GM21367 (cell line): ENCODE measurements at regions not wholly inside any gene's neighbourhood (a gene's known extent, or its start where the extent isn't known, plus 50 kb on each side); places are given as distances from the start of the nearest gene placed in this dataset.

ENCODE experiments used
- ATAC-seq: cut with Tn5 transposase; IDR thresholded peaks from one replicate; pipeline ENCODE4 v1.9.1; 2021; ENCODE audit not compliant: unreplicated experiment

DNA sequence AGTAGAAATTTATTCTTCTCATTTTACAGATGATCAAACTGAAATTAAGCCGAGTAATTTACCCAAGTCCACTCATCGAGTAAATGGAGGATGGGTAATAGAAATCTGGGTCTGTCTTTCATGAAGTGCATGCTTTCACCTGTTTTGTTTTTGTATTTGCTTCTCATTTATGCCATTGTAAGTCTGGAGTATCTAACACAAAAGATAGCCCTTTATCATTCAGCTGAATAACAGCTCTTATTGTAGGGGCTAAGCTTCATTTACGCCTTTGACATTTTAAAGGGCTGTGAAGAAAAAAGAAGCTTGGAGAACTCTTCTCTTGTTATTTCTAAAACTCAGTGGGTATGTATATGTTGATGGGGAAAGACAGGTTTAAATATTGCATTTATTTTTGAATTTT lies 1196.2 kb upstream of the TENM4 start:
- ATAC-seq: no peak

DNA sequence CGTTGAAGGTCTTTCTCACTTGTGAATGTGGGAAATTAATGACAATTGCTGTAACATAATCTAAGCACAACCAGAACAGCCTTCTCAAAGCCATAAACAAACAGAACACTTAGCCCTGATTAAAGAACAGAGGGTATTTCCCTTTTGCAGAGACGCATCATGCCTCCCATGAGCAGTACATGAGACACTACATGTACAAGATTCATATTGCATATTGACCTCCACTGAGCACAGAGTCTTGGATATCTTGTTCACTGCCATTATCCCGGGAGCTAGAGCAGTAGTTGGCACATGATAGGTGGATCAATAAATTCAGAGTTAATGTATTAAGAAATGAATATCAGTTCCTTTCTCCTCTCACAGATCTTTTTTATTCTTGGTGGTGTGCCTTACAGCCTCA lies 1194.3 kb upstream of the TENM4 start:
- ATAC-seq: no peak

DNA sequence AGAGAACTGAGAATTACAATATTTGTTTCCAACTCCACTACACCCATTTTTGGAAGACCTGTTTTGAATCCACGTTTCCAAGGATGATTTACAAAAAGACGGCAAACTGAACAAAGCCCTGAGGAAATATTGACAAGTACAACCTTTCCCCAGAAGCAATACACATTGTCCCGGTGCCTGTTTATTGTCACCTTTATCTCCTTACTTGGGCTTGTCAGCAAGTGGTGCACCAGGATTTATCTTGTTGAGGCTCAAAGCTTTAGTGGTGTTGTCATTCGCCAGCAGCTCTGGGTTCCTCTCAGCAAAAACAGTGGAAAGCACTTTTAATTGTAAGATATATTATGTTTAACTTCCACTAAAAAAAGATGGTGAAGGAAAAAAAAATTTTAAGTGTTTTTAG lies 1191.9 kb upstream of the TENM4 start:
- ATAC-seq: no peak

DNA sequence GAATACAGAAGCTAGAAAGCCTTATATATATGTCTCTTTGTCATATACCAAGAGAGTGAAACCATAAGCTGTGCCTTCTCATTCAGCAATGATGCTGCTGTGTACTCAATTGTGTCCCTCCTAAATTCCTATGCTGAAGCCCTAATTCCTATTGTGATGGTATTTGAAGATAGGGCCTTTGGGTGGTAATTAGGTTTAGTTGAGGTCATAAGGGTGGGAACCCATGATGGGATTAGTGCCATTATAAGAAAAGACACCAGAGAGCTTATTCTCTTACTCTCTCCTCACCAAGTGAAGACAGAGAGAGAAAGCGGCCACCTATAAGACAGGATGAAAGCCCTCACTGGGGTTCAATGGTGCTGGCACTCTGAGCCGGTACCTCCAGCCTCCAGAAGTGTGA lies 1191.3 kb upstream of the TENM4 start:
- no peak for ATAC-seq

DNA sequence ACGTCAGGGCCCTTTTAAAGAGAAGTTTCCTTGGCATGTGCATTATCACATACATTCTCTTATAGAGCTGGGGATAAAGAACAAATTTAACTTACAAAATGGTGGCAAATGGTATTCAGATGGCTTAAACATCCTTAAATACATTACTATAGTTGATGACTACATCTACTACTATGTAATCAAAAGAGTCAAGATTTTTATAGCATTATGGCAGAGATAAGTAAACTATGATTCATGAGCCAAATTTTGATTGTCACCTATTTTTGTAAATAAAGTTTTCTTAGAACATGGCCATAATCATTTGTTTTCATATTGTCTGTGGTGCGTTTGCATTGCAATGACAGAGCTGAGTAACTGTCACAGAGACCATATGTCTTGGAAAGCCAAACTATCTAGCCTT lies 1188.6 kb upstream of the TENM4 start:
- no peak for ATAC-seq

DNA sequence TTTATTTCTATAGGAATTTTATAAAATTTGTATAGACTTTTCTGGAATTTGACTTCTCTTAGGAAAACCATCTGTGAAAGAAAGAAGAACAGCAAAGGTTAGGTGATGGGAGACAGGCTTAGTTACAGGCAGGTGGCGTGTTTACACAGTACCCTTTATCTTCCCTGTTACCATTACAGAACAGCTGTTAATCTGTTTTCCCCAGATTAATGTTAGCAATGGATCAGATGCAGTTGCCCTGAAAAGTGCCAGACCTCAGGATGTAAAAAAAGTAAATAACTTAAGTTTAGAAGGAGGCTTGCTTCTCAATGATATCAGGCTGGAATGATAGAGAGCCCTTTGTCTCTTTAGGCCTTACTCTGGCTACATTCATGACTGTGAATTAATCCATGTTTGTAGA lies 1186.5 kb upstream of the TENM4 start:
- ATAC-seq: no peak

DNA sequence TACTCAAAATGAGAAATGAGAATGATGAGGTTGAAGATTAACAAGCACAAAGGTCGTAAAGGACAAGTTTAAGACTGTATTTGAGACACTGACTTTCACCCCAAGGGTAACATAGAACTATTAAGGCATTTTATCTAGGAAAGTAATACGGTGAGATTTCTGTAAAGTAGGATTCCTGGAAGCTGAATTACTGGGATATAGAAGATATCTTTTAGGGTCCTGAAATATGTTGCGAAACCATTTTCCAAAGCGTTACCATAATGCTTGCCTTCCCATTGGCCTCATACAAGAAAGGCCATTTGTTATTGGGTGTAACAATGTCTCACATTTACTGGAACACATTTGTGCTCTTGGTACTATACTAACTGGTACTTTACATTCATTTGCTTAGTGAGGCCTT lies 1185.9 kb upstream of the TENM4 start:
- no peak for ATAC-seq

DNA sequence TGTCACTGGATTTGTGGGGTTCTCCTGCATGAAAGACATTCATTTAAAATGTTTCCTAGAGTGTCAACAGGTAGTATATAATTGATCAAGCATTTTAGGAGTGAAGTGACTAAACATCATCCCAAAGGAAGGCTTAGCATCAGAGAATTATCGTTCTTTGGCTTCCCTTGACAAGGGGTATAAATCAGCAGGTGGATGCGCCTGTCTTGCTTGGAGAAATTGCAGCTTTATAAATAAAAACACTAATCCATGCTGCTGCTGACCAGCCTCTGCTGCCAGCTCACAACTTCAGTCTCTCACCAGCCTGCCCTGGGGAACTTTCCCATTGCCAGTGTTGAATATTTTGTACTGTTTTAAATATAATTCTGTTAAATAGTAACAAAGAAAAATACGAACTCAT lies 1184.7 kb upstream of the TENM4 start:
- no peak for ATAC-seq

DNA sequence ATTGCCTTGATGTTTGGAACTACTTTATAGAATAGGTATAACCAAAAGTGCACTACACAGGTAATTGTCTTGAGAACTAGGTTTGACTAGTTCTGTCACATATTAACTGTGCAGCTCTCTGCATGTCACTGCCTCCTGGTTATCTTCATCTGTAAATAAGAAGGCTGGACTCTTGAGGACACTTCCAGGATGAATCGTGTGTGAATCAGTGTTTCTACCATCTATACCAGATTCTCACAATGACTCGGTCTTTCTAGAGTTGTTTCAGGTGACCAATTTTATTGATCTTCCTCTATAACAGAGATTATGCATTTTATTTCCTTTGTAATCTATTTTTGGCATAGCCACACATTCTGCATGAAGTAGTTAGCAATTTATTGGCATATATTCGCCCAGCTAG lies 1181.0 kb upstream of the TENM4 start:
- ATAC-seq: no peak

DNA sequence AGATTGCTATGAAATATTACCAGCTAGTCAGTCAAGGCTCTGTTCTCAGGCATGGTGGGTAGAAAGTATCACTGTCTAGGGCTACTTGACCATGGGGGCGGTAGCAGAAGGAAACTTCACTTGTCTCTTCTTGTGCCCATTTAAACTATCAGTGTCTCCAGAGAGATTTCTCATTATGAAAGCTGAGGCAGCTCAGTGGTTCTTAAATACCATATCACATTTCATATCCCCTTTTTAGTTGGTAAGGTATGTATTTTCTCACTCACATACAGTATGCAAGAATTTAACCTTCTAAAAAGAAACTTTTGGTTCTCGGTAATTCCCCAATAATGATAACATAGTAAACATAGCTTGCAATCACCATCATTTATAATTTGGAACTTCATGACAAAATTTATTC lies 1180.0 kb upstream of the TENM4 start:
- ATAC-seq: no peak

DNA sequence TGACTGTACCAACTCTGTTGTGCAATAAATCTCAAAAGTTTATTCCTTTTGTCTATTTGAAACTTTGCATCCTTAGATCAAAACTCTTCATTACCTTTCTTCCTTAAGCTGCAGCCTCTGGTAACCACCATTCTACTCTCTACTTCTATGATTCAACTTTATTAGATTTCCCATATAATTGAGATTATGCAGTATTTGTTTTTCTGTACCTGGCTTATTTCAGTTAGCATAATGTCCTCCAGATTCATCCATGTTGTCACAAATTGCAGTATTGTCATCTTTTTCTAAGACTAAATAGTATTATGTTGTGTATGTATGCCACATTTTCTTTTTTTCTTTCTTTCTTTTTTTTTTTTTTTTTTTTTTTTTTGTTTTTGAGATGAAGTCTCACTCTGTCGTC lies 1176.3 kb upstream of the TENM4 start:
- ATAC-seq: no peak

DNA sequence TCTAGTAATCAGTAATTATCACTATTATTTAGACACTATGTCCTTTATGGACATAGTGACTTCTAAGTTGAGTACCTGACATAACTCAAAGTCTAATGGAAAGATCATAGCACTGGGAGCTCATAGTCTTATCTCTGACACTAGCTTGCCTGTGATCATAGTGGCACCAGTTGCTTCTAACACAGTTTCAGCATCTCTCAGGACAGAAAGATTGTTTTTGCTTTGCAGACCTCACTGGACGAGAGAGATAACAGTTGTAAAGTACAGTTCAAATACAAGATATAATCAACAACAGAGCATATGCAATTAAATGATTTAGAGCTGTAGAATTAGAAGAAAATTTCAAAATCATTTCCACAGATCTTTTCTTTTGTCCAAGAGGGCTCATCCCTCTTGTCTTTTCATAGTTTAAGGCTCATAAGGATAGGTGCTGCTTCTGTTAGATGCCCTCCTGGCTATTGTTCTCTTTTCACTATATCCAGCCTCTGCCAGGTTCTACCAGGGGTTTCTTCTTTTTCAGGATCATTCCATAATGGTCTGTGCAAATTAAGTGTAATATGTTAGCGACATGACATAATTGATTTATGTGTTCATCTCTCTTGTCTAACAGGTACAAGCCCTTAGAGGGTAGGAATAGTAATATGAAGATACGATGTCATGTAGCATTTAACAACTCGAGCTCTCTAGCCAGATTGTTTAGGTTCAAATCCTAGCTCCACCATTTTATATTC lies 1175.4 kb upstream of the TENM4 start:
- ATAC-seq: no peak

DNA sequence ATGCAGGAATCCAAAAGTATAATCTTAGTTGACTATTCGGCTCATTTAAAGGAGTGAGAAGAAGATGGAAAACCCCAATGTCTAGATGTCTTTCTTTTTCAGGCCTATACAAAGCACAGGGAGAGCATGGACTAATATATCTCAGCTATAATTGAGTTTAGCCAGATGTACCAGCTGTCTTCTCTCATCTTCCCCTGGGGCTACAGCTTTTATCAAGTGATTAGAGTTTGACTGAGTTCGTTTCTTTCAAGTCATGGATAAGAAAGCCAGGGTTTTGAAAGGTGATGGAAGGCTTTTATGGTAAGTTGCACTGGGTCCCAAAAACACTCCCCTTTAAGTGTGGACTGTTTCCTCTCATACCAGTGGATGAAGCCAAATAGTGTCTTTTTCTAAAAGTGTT lies 1172.8 kb upstream of the TENM4 start:
- no peak for ATAC-seq

DNA sequence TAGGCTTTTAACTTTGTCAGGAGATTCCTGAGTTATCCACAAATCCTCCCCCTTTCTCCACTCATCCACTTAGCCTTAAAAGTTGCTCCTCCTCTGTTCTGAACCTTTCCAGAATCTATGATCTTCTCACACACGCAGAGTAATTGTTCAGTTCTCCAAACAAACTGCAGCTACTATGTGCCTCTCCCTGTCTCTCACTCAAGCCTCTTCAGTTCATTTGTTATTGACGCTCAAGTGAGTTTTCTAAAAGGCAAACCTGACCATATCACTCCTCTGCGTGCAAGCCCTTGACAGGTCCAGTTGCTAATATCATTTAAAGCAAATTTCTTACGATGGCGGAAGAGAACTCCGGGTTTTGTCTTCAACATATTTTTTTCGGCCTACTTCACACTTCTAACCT lies 1169.7 kb upstream of the TENM4 start:
- ATAC-seq: no peak

DNA sequence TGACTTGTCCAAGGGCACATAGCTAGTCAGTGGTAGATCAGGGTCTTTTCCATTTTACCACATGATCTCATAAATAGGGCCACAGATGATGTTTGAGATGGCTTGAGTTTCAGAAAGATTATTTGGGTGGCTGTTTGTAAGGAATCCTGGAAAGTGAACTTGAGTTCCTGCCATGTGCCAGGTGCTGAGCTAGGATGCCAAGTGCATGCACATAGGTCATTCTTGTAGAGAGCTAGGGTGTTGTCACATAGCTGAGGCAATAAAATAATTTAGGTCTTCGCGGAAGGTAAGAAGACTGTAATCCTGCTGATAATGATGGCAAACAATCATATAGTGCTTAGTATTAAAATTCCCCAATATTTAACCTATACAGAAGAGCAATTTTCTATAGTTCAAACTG lies 1162.6 kb upstream of the TENM4 start:
- ATAC-seq: no peak

DNA sequence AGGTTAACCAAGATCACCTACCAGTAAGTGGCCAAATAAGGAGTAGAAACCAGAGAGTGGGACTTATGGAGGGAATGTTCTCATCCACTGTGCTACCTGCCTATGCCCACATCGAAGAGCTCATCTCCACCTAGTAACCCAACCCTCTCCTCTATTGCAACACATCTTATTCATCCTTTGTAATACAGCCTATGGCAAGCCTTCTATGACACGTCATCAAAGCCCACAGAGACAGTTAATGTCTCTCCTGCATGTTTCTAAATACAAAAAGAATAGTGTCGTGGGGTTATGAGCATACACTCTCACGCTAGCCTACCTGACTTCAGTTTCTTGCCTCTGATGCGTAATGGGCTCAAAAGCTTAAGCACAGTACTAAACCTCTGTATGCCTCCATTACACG lies 1158.1 kb upstream of the TENM4 start:
- no peak for ATAC-seq

DNA sequence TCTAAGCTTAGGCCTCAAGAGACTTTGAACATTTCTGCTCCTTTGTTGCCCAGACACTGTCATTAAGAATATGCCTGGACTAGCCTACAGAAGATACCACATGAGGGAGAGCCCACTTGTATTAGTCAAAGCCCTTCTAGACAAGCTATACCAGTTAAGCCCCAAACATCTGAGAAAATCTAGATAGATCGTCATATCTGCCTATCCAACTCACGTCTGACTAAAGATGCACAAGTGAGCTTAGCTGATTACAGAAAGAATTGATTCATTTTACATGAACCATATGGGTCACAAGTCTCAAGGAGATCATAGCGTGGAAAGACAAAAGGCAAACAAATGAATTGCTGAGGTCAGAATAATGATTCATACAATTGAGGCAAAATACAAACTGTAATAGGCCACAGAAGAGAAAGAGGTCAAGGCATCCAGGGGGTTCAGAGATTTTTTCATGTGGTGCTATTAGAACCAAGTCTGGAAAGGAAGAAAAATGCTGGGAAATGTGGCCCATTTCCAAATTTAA lies 1155.5 kb upstream of the TENM4 start:
- ATAC-seq: no peak

DNA sequence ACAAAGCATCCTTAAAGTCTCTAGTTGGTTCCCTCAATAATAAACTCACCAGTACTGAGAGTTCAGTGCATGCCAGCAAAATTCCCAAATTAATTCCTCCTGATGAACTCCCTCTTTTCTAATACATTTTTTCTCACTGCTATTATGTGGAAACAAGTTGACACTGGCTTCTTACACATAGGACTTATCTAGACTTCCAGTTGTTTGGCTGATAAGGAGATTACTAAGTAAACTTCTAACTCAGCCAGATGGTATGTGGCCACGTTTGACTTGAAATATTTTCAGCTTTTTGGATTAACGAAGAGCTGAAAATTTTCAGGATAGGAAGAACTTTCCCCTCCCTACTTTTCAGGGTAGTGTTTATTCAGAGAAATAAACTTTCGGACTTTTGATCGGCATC lies 1154.2 kb upstream of the TENM4 start:
- ATAC-seq: no peak

DNA sequence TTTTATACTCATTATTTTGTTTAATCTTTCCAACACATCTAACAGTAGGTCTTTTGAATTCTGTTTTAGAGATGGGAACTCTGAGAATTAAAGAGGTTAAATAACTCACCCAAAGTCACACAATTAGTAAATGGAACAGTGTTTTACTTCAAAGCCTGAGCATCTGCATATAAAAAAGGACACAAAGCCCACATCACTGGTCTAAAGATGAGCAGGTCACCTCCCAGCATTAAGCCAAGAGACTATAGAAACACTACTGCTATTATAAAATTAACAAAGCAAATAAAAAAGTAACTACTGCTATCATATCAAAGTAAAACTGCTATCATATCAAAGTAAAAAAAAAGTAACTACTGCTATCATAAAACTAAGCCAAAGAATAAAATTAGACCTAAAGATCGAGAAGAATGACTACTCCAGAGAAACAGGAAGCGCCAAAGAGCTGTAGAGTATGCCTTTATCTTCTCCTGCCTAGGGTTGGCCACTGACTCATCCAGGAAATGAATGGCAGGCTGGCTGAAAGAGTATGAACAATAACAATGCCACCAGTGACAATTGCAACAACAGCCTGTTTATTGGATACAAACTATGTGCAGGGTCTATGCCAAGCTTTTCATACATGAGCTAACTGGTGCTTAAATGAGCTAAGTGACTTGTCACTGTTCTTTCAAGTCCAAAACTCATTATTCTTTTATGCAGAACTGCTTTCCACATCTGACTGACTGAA lies 1153.0 kb upstream of the TENM4 start:
- no peak for ATAC-seq

DNA sequence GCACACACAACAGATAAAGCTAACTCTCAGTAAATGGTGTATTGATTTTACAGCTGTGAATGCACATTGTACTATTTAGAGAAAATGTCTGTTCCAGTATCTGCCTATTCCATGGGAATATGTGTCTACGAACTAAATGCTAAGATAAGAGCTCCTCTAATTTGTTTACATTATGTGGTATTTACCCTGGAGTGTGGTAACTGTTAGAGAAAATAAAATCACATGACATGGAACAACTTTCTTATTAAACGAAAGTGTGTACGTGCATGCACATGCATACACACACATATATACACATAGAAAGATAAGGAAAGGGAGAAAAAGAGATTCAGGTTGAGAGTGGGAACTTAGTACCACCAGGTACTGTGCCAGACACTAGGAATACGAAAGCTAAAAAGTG lies 1151.7 kb upstream of the TENM4 start:
- ATAC-seq: no peak

DNA sequence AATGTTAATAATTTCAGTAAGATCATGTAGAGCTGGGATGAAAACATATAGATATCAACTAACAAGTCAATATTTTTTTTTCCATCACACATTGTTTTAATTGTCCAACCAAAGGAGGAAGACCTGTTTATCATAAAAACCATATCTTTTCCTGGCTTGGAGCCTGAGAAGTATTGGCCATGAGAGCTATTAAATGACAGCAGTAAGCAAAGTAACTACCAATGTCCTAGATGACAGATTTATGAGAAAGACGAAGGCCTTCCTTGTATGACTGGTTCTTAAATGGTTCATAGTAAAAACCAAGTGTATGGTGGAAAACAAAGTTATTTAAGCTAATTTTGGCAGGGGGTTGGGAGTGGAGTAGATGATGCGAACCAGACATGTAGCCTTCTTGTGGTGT lies 1147.1 kb upstream of the TENM4 start:
- ATAC-seq: no peak

DNA sequence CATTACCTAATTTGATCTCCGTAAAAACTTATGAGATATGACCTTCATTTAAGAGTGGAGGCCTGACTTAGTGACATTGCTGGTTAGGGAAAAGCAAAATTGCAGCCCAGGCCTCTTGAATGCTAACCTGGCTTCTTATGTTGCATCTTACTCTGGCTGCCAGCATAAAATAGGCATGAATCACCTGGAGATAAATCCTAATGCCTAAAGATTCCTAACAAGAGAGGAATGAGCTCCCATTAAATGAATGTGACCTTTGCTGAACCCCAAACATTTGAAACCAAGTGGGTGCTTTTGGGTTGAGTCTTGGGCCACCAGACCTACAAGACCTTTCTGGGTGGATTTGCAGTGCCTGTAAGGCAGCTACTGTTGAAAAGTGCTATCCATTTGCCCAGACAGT lies 1145.6 kb upstream of the TENM4 start:
- no peak for ATAC-seq

DNA sequence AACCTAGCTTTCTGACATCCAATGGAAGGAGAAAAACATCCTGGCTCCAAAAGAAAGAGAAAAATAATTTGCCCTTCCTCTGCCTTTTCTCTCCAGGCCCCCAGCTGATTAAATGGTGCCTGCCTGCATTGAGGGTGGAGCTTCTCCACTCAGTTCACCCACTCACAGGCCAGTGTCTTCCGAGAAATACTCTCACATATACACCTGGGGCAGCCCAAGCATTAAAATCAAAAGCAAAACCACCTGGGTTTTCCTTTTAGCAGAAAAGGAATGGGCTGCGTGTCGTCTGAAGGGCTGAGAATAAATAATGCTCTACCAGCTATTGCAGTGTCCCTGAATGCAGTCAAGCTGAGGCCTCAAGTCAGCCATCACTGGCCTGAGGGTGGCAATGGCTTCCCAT lies 1143.8 kb upstream of the TENM4 start:
- no peak for ATAC-seq
